ENCODE measurements at regions not wholly inside any gene's neighbourhood (a gene's known extent, or its start where the extent isn't known, plus 50 kb on each side); places are given as distances from the start of the nearest gene placed in this dataset.

GRCh38 chr3:168157903-168158302, 62.2 kb upstream of the GOLIM4 start:
- DNase-seq (ENCODE audit: extremely low read depth, low read depth): no peak
- TF ChIP-seq CTCF (IDR thresholded peaks at IDR 0.05; ENCODE audit: low read depth, low read length): no peak

GRCh38 chr3:168157099-168157700, 61.5 kb upstream of the GOLIM4 start:
- TF ChIP-seq CTCF (IDR thresholded peaks at IDR 0.05; ENCODE audit: low read depth, low read length): no peak
- DNase-seq (ENCODE audit: extremely low read depth, low read depth): no peak

GRCh38 chr3:168156479-168156878, 60.8 kb upstream of the GOLIM4 start:
- TF ChIP-seq CTCF (IDR thresholded peaks at IDR 0.05; ENCODE audit: low read depth, low read length): no peak
- DNase-seq (ENCODE audit: extremely low read depth, low read depth): no peak

GRCh38 chr3:168155303-168155702, 59.6 kb upstream of the GOLIM4 start:
- no peak for TF ChIP-seq CTCF (IDR thresholded peaks at IDR 0.05; ENCODE audit: low read depth, low read length)
- DNase-seq (ENCODE audit: extremely low read depth, low read depth): no peak

- TF ChIP-seq CTCF (IDR thresholded peaks at IDR 0.05; ENCODE audit: low read depth, low read length): no peak
Observed at GRCh38 chr3:168154089-168154488, 58.4 kb upstream of the GOLIM4 start.

GRCh38 chr3:168152149-168152548, 56.4 kb upstream of the GOLIM4 start:
- DNase-seq (ENCODE audit: extremely low read depth, low read depth): no peak
- TF ChIP-seq CTCF (IDR thresholded peaks at IDR 0.05; ENCODE audit: low read depth, low read length): no peak

More at GRCh38 chr3:168154089-168154488, 58.4 kb upstream of the GOLIM4 start:
- DNase-seq (ENCODE audit: extremely low read depth, low read depth): no peak

Data from AG09319 (cell line).